ENCODE measurements at regions not wholly inside any gene's neighbourhood (a gene's known extent, or its start where the extent isn't known, plus 50 kb on each side); places are given as distances from the start of the nearest gene placed in this dataset.

GRCh38 chr13:106011600-106011999, 523.9 kb downstream of the EFNB2 start:
- H3K9me3 ChIP-seq (ENCODE audit: control insufficient read depth, insufficient read depth, low read depth, low read length) = no peaks in the 10 kb centered on the region
- TF ChIP-seq REST (tag by site-specific recombination; IDR thresholded peaks at IDR 0.05) (no peak), ZSCAN4 (tag by site-specific recombination; IDR thresholded peaks at IDR 0.05) (no peak), ZBTB7A (tag by site-specific recombination; IDR thresholded peaks at IDR 0.05; ENCODE audit: low read depth) (no peak), ZNF768 (tag by site-specific recombination; IDR thresholded peaks at IDR 0.05) (no peak), ZSCAN5A (tag by site-specific recombination; IDR thresholded peaks at IDR 0.05) (no peak), ZNF112 (tag by site-specific recombination; IDR thresholded peaks at IDR 0.05) (no peak), ZNF37A (tag by site-specific recombination; IDR thresholded peaks at IDR 0.05) (no peak), ZBTB26 (tag by site-specific recombination; optimal IDR thresholded peaks at IDR 0.05) (no peak), ZNF501 (tag by site-specific recombination; IDR thresholded peaks at IDR 0.05) (no peak), OVOL3 (tag by site-specific recombination; IDR thresholded peaks at IDR 0.05) (no peak), ZNF600 (tag by site-specific recombination; IDR thresholded peaks at IDR 0.05) (no peak)
- CTCF ChIA-PET = no interaction called here
- POLR2A ChIA-PET = no interaction called here
- no peaks in the 10 kb centered on the region for H3K4me1 ChIP-seq (ENCODE audit: control insufficient read depth, insufficient read depth, low read length)
- no peak overlapping the region for H3K27ac ChIP-seq (ENCODE audit: extremely low read depth, low read depth, low read length)
- no peak overlapping the region for H3K4me3 ChIP-seq (ENCODE audit: low read depth, low read length)
- no peaks in the 10 kb centered on the region for H3K36me3 ChIP-seq (ENCODE audit: control insufficient read depth in 2 of 2, insufficient read depth in 1 of 2, low read length in 2 of 2)

- ChIA-PET POLR2A (no interaction called here), CTCF (no interaction called here)
- no peak overlapping the region for H3K27ac ChIP-seq (ENCODE audit: extremely low read depth, low read depth, low read length)
- H3K4me1 ChIP-seq (ENCODE audit: control insufficient read depth, insufficient read depth, low read length) = no peaks in the 10 kb centered on the region
- H3K36me3 ChIP-seq (ENCODE audit: control insufficient read depth in 2 of 2, insufficient read depth in 1 of 2, low read length in 2 of 2) = no peaks in the 10 kb centered on the region
- no peak overlapping the region for H3K4me3 ChIP-seq (ENCODE audit: low read depth, low read length)
- no peaks in the 10 kb centered on the region for H3K9me3 ChIP-seq (ENCODE audit: control insufficient read depth, insufficient read depth, low read depth, low read length)
- TF ChIP-seq ZNF311 (tag by site-specific recombination; IDR thresholded peaks at IDR 0.05; ENCODE audit: borderline replicate concordance) (no peak), ZNF202 (tag by site-specific recombination; IDR thresholded peaks at IDR 0.05; ENCODE audit: borderline replicate concordance) (no peak), ZBTB44 (tag by site-specific recombination; IDR thresholded peaks at IDR 0.05) (no peak), ZBTB21 (tag by site-specific recombination; IDR thresholded peaks at IDR 0.05) (no peak), ZNF335 (tag by site-specific recombination; conservative IDR thresholded peaks at IDR 0.05) (no peak), ZNF174 (tag by site-specific recombination; IDR thresholded peaks at IDR 0.05) (no peak), ZBTB8A (tag by site-specific recombination; IDR thresholded peaks at IDR 0.05) (no peak), ZNF266 (tag by site-specific recombination; IDR thresholded peaks at IDR 0.05; ENCODE audit: low read depth) (no peak), ZNF292 (tag by site-specific recombination; IDR thresholded peaks at IDR 0.05; ENCODE audit: borderline replicate concordance, low read depth) (no peak), ZNF585B (tag by site-specific recombination; IDR thresholded peaks at IDR 0.05) (no peak), PRDM6 (tag by site-specific recombination; IDR thresholded peaks at IDR 0.05) (no peak), ZNF623 (tag by site-specific recombination; IDR thresholded peaks at IDR 0.05) (no peak), ZNF670 (tag by site-specific recombination; IDR thresholded peaks at IDR 0.05; ENCODE audit: low read depth) (no peak)
Measured at GRCh38 chr13:106010836-106011235, 524.6 kb downstream of the EFNB2 start.
